HepG2 (cell line): ENCODE measurements at regions not wholly inside any gene's neighbourhood (a gene's known extent, or its start where the extent isn't known, plus 50 kb on each side); places are given as distances from the start of the nearest gene placed in this dataset.

Experiments used
- PITX1 ChIP-seq: sonication (generic); formaldehyde crosslinking; IDR thresholded peaks from 2 replicates; pipeline ENCODE4 v1.5.1; 2020; ENCODE audit warnings: mild to moderate bottlenecking, missing genetic modification reagents
- SIX1 ChIP-seq: sonication (generic); formaldehyde crosslinking; IDR thresholded peaks from 2 replicates; pipeline ENCODE4 v1.4.0; 2020; ENCODE audit warnings: missing genetic modification reagents, borderline replicate concordance
- ZNF232 ChIP-seq: sonication (generic); formaldehyde crosslinking; IDR thresholded peaks from 2 replicates; pipeline ENCODE4 v1.4.0; 2020; ENCODE audit warnings: missing genetic modification reagents, borderline replicate concordance
- ZNF670 ChIP-seq: sonication (generic); formaldehyde crosslinking; IDR thresholded peaks from 2 replicates; pipeline ENCODE4 v1.8.0; 2022; ENCODE audit warnings: mild to moderate bottlenecking, missing genetic modification reagents, borderline replicate concordance
- TF ChIP-seq, protein P1 (sequence below): IDR thresholded peaks from 2 replicates; pipeline ENCODE4 v1.6.1; 2016; ENCODE audit warnings: mild to moderate bottlenecking
- TF ChIP-seq, protein P2 (sequence below): sonication (generic); formaldehyde crosslinking; IDR thresholded peaks from 2 replicates; pipeline ENCODE4 v1.5.0; 2020; ENCODE audit warnings: missing genetic modification reagents, mild to moderate bottlenecking, borderline replicate concordance
- TF ChIP-seq, protein P3 (sequence below): sonication (generic); formaldehyde crosslinking; IDR thresholded peaks from 2 replicates; pipeline ENCODE4 v1.4.0; 2020; ENCODE audit warnings: missing genetic modification reagents
- TF ChIP-seq, protein P4 (sequence below): IDR thresholded peaks from 2 replicates; pipeline ENCODE4 v1.4.0; 2020; ENCODE audit warnings: mild to moderate bottlenecking, missing genetic modification reagents
- TF ChIP-seq, protein P5 (sequence below): sonication (generic); formaldehyde crosslinking; IDR thresholded peaks from 2 replicates; pipeline ENCODE4 v1.5.1; 2020; ENCODE audit warnings: mild to moderate bottlenecking, missing genetic modification reagents, moderate library complexity
- TF ChIP-seq, protein P6 (sequence below): sonication (generic); formaldehyde crosslinking; IDR thresholded peaks from 2 replicates; pipeline ENCODE4 v1.5.0; 2020; ENCODE audit warnings: missing genetic modification reagents, mild to moderate bottlenecking, borderline replicate concordance
- TF ChIP-seq, protein P7 (sequence below): sonication (generic); formaldehyde crosslinking; IDR thresholded peaks from 2 replicates; pipeline ENCODE4 v1.5.1; 2020; ENCODE audit warnings: mild to moderate bottlenecking, moderate library complexity, missing genetic modification reagents

DNA sequence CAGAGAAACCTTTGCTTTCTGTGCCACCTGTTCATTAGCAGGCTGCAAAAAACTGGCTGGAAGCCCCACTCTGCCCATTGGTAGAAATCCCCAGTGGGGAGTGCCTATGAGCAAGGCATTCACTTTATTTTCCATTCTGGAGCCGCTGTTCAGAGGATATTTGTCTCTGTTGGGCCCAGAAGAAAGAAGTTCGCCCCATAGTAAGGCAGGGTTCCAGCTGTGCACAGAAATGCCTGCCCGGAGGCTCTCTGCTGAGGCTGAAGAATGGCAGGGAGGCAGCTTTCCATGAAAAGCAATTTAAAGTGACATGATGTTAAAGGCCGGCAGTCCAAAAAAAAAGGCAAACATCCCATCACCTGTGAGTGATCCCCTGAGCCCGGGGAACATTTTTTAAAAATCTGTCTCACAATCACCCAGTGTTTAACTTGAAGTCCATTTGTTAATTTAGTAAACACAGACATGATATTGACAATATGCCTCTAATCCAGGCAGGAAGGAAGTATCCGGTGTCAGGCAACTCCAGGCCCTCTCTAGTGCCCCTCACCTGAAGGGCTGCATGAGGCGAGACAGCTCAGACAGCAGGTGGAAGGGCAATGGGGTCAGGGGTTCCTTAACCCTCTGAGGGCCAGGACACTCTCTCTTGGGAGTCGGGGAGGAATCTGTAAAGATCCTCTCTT lies 265.1 kb upstream of the SIX2 start (continued):
- TF ChIP-seq PITX1 (CRISPR knock-in tag): peak; percentile 100
- TF ChIP-seq, protein P1, sequence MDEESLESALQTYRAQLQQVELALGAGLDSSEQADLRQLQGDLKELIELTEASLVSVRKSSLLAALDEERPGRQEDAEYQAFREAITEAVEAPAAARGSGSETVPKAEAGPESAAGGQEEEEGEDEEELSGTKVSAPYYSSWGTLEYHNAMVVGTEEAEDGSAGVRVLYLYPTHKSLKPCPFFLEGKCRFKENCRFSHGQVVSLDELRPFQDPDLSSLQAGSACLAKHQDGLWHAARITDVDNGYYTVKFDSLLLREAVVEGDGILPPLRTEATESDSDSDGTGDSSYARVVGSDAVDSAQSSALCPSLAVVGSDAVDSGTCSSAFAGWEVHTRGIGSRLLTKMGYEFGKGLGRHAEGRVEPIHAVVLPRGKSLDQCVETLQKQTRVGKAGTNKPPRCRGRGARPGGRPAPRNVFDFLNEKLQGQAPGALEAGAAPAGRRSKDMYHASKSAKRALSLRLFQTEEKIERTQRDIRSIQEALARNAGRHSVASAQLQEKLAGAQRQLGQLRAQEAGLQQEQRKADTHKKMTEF (CRISPR knock-in tag): peak; percentile 90
- no peak for TF ChIP-seq ZNF232 (CRISPR knock-in tag)
- peak; percentile 100 for TF ChIP-seq SIX1 (CRISPR knock-in tag)
- no peak for TF ChIP-seq ZNF670
- TF ChIP-seq, protein P2, sequence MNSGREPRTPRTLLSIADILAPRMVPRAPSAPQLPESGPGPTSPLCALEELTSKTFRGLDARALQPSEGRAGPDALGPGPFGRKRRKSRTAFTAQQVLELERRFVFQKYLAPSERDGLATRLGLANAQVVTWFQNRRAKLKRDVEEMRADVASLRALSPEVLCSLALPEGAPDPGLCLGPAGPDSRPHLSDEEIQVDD: no peak
- TF ChIP-seq, protein P3, sequence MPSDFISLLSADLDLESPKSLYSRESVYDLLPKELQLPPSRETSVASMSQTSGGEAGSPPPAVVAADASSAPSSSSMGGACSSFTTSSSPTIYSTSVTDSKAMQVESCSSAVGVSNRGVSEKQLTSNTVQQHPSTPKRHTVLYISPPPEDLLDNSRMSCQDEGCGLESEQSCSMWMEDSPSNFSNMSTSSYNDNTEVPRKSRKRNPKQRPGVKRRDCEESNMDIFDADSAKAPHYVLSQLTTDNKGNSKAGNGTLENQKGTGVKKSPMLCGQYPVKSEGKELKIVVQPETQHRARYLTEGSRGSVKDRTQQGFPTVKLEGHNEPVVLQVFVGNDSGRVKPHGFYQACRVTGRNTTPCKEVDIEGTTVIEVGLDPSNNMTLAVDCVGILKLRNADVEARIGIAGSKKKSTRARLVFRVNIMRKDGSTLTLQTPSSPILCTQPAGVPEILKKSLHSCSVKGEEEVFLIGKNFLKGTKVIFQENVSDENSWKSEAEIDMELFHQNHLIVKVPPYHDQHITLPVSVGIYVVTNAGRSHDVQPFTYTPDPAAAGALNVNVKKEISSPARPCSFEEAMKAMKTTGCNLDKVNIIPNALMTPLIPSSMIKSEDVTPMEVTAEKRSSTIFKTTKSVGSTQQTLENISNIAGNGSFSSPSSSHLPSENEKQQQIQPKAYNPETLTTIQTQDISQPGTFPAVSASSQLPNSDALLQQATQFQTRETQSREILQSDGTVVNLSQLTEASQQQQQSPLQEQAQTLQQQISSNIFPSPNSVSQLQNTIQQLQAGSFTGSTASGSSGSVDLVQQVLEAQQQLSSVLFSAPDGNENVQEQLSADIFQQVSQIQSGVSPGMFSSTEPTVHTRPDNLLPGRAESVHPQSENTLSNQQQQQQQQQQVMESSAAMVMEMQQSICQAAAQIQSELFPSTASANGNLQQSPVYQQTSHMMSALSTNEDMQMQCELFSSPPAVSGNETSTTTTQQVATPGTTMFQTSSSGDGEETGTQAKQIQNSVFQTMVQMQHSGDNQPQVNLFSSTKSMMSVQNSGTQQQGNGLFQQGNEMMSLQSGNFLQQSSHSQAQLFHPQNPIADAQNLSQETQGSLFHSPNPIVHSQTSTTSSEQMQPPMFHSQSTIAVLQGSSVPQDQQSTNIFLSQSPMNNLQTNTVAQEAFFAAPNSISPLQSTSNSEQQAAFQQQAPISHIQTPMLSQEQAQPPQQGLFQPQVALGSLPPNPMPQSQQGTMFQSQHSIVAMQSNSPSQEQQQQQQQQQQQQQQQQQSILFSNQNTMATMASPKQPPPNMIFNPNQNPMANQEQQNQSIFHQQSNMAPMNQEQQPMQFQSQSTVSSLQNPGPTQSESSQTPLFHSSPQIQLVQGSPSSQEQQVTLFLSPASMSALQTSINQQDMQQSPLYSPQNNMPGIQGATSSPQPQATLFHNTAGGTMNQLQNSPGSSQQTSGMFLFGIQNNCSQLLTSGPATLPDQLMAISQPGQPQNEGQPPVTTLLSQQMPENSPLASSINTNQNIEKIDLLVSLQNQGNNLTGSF (CRISPR knock-in tag): no peak
- TF ChIP-seq, protein P4, sequence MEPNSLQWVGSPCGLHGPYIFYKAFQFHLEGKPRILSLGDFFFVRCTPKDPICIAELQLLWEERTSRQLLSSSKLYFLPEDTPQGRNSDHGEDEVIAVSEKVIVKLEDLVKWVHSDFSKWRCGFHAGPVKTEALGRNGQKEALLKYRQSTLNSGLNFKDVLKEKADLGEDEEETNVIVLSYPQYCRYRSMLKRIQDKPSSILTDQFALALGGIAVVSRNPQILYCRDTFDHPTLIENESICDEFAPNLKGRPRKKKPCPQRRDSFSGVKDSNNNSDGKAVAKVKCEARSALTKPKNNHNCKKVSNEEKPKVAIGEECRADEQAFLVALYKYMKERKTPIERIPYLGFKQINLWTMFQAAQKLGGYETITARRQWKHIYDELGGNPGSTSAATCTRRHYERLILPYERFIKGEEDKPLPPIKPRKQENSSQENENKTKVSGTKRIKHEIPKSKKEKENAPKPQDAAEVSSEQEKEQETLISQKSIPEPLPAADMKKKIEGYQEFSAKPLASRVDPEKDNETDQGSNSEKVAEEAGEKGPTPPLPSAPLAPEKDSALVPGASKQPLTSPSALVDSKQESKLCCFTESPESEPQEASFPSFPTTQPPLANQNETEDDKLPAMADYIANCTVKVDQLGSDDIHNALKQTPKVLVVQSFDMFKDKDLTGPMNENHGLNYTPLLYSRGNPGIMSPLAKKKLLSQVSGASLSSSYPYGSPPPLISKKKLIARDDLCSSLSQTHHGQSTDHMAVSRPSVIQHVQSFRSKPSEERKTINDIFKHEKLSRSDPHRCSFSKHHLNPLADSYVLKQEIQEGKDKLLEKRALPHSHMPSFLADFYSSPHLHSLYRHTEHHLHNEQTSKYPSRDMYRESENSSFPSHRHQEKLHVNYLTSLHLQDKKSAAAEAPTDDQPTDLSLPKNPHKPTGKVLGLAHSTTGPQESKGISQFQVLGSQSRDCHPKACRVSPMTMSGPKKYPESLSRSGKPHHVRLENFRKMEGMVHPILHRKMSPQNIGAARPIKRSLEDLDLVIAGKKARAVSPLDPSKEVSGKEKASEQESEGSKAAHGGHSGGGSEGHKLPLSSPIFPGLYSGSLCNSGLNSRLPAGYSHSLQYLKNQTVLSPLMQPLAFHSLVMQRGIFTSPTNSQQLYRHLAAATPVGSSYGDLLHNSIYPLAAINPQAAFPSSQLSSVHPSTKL: peak; percentile 99
- TF ChIP-seq, protein P5, sequence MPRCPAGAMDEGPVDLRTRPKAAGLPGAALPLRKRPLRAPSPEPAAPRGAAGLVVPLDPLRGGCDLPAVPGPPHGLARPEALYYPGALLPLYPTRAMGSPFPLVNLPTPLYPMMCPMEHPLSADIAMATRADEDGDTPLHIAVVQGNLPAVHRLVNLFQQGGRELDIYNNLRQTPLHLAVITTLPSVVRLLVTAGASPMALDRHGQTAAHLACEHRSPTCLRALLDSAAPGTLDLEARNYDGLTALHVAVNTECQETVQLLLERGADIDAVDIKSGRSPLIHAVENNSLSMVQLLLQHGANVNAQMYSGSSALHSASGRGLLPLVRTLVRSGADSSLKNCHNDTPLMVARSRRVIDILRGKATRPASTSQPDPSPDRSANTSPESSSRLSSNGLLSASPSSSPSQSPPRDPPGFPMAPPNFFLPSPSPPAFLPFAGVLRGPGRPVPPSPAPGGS: no peak
- TF ChIP-seq, protein P6, sequence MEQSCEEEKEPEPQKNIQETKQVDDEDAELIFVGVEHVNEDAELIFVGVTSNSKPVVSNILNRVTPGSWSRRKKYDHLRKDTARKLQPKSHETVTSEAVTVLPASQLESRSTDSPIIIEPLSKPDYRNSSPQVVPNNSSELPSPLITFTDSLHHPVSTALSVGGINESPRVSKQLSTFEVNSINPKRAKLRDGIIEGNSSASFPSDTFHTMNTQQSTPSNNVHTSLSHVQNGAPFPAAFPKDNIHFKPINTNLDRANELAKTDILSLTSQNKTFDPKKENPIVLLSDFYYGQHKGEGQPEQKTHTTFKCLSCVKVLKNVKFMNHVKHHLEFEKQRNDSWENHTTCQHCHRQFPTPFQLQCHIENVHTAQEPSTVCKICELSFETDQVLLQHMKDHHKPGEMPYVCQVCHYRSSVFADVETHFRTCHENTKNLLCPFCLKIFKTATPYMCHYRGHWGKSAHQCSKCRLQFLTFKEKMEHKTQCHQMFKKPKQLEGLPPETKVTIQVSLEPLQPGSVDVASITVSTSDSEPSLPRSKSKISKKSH (CRISPR knock-in tag): no peak
- TF ChIP-seq, protein P7, sequence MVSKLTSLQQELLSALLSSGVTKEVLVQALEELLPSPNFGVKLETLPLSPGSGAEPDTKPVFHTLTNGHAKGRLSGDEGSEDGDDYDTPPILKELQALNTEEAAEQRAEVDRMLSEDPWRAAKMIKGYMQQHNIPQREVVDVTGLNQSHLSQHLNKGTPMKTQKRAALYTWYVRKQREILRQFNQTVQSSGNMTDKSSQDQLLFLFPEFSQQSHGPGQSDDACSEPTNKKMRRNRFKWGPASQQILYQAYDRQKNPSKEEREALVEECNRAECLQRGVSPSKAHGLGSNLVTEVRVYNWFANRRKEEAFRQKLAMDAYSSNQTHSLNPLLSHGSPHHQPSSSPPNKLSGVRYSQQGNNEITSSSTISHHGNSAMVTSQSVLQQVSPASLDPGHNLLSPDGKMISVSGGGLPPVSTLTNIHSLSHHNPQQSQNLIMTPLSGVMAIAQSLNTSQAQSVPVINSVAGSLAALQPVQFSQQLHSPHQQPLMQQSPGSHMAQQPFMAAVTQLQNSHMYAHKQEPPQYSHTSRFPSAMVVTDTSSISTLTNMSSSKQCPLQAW (CRISPR knock-in tag): peak; percentile 77; the same call in 1 of the 2 replicates
